CD4-positive, alpha-beta memory T cell (primary cell): ENCODE measurements at regions not wholly inside any gene's neighbourhood (a gene's known extent, or its start where the extent isn't known, plus 50 kb on each side); places are given as distances from the start of the nearest gene placed in this dataset.

Experiments
- CTCF ChIA-PET: fragments of 350-600 bp; sonication (Branson Sonifier 250); formaldehyde crosslinking; loops from one replicate; lab custom pipeline; 2021; ENCODE audit warnings: inconsistent platforms; ENCODE audit not compliant: partially characterized antibody; lab: Charles Lee
- POLR2A ChIA-PET: fragments of 350-600 bp; sonication (Branson Sonifier 250); formaldehyde crosslinking; loops from one replicate; lab custom pipeline; 2021; ENCODE audit not compliant: partially characterized antibody; lab: Charles Lee
- DNase-seq, 5 donors: peaks; one replicate each; pipeline versions ENCODE4 v3.0.0 to v3.0.0-alpha.2; 2020 to 2022; ENCODE audit warnings: mixed read lengths in 1 of 5
- H3K27ac ChIP-seq: one replicate; pipeline ENCODE4 v1.7.0; 2013; ENCODE audit warnings: low read depth, low read length
- H3K27me3 ChIP-seq: 2 replicates; pipeline ENCODE4 v1.7.0; 2013; ENCODE audit warnings: mild to moderate bottlenecking, low read length, moderate library complexity; ENCODE audit not compliant: insufficient read depth
- H3K36me3 ChIP-seq: 2 replicates; pipeline ENCODE4 v1.7.0; 2013; ENCODE audit warnings: mild to moderate bottlenecking, low read length, moderate library complexity; ENCODE audit not compliant: insufficient read depth
- H3K4me1 ChIP-seq: 2 replicates; pipeline ENCODE4 v1.7.0; 2013; ENCODE audit warnings: mild to moderate bottlenecking, low read length, moderate library complexity; ENCODE audit not compliant: insufficient read depth
- H3K4me3 ChIP-seq, 2 donors: one replicate each; pipeline ENCODE4 v1.7.0; 2013; ENCODE audit warnings: low read length in 2 of 2, mild to moderate bottlenecking in 1 of 2
- H3K9me3 ChIP-seq, 2 donors: one replicate each; pipeline ENCODE4 v1.7.0; 2013; ENCODE audit warnings: low read length in 2 of 2, control low read depth in 1 of 2; ENCODE audit not compliant: control insufficient read depth in 1 of 2
- H3K27ac Mint-ChIP-seq, 7 donors: one replicate each; pipeline ENCODE4 v1.8.0; 2020 to 2021; ENCODE audit warnings: mixed read lengths in 7 of 7, mild to moderate bottlenecking in 6 of 7, inconsistent platforms in 3 of 7, moderate library complexity in 3 of 7
- H3K27me3 Mint-ChIP-seq, 2 donors: one replicate each; pipeline ENCODE4 v1.8.0; 2020 to 2021; ENCODE audit warnings: mixed read lengths in 2 of 2
- H3K36me3 Mint-ChIP-seq, 2 donors: one replicate each; pipeline ENCODE4 v1.8.0; 2020 to 2021; ENCODE audit warnings: mixed read lengths in 2 of 2, inconsistent platforms in 1 of 2, mild to moderate bottlenecking in 1 of 2
- H3K4me1 Mint-ChIP-seq, 4 donors: one replicate each; pipeline ENCODE4 v1.8.0; 2020 to 2021; ENCODE audit warnings: mixed read lengths in 4 of 4, mild to moderate bottlenecking in 1 of 4
- H3K4me3 Mint-ChIP-seq, 8 donors: one replicate each; pipeline ENCODE4 v1.8.0; 2020 to 2021; ENCODE audit warnings: mixed read lengths in 8 of 8, mild to moderate bottlenecking in 7 of 8, moderate library complexity in 6 of 8, inconsistent platforms in 3 of 8
- H3K9me3 Mint-ChIP-seq, 8 donors: one replicate each; pipeline ENCODE4 v1.8.0; 2020 to 2021; ENCODE audit warnings: mixed read lengths in 8 of 8, mild to moderate bottlenecking in 5 of 8, inconsistent platforms in 3 of 8, moderate library complexity in 1 of 8
- intact Hi-C: fragments of 100-400 bp; cut with micrococcal nuclease; formaldehyde crosslinking; loops from one replicate; pipeline ENCODE4 v1.15.1; 2023

DNA sequence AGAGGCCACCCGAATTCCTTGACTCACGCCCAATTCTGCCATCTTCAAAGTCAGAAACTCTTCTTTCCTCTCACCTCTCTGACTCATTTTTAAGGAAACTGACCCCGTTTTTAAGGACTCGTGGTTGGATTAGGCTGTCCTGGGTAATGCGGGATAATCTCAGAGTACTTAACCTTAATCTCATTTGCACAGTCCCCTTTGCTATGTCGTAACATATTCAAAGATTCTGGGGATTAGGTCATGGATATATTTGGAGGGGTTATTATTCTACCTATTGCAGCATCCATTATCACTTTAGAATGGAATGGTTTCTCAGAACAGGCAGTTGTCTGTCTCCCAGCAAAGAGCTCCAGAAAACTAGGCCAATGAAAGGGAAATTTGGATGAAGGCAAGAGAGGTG, 80.8 kb upstream of the IL12B start:
- Mint-ChIP-seq H3K27ac (peak overlapping the region; percentile 25 to 95 (median 91)), H3K9me3 (no peaks in the 10 kb centered on the region), H3K36me3 (no peaks in the 10 kb centered on the region), H3K4me1 (peaks cover 40 to 62% (median 51%) of the 10 kb centered on the region in 4 donors), H3K27me3 (no peaks in the 10 kb centered on the region), H3K4me3 (peak overlapping the region in 4 of 8 donors; percentile 19 to 45 (median 30))
- H3K36me3 ChIP-seq = no peaks in the 10 kb centered on the region
- H3K4me1 ChIP-seq = peaks cover 56% of the 10 kb centered on the region
- intact Hi-C loops = loop anchor here (5.0 kb wide), 1 partner anchor 149 kb away; the partner anchor contains the start of gene UBLCP1
- POLR2A ChIA-PET = interaction anchor here (0.9 to 3.2 kb wide), 10 partner anchors 12 to 708 kb away, joined by 3 to 23 read pairs (median 4); partner anchors contain the start of genes PWWP2A and UBLCP1
- no peaks in the 10 kb centered on the region for H3K9me3 ChIP-seq
- CTCF ChIA-PET = interaction anchor here (1.1 to 3.5 kb wide), 5 partner anchors 66 to 105 kb away, joined by 4 to 30 read pairs (median 11); no protein-coding TSS in a partner anchor
- H3K27ac ChIP-seq = no peak overlapping the region
- no peaks in the 10 kb centered on the region for H3K27me3 ChIP-seq
- H3K4me3 ChIP-seq = no peak overlapping the region
- DNase-seq = no peak

DNA sequence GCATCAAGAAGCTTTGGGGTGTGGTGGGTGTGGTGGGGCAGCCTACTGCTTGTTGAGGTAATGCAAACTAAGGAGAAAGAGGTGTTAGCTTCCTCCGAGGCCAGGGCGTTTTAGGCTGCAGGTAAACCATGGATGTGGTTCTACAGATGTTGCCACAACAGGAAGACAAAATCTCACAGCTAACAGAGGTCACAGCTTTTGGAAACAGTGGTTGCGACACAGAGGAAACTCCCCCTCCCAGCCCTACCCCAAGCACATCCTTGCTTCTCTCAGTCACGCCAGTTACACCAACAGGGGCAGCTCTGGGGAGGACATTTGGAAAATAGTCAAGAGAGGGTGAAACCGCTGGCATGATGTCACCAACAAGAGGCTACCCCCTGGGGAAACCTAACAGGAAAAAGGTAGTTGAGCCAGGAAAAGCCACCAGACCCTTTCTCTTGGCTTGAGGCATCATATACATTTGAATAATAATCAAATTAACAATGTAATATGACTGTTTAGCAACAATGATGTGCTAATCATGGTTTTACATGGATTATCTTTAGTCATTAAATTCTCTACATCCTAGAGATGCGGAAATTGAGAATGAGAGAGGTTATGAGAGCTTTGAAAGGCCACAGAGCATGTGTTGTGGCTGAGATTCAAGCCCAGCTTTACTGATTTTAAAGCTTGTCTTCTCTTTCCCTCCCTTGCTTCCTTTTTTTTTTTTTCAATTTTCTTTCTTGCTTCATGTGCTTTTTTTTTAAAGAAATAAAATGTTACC, 82.2 kb upstream of the IL12B start:
- Mint-ChIP-seq H3K36me3 (no peaks in the 10 kb centered on the region), H3K27ac (peak overlapping the region; percentile 91 to 96 (median 94)), H3K4me3 (peak overlapping the region in 7 of 8 donors; percentile 40 to 81 (median 71)), H3K27me3 (no peaks in the 10 kb centered on the region), H3K4me1 (peaks cover 41 to 62% (median 51%) of the 10 kb centered on the region in 4 donors), H3K9me3 (no peaks in the 10 kb centered on the region)
- Histone ChIP-seq H3K36me3 (no peaks in the 10 kb centered on the region), H3K27ac (peak overlapping the region; percentile 14), H3K27me3 (no peaks in the 10 kb centered on the region), H3K4me1 (peaks cover 56% of the 10 kb centered on the region), H3K9me3 (no peaks in the 10 kb centered on the region), H3K4me3 (no peak overlapping the region)
- ChIA-PET POLR2A (interaction anchor here (0.6 to 3.2 kb wide), 23 partner anchors 10 to 706 kb away, joined by 3 to 24 read pairs (median 4); partner anchors contain the start of genes PWWP2A and UBLCP1), CTCF (interaction anchor here (0.7 to 3.5 kb wide), 15 partner anchors 9 to 1669 kb away, joined by 3 to 30 read pairs (median 5); partner anchors contain the start of gene LSM11)
- intact Hi-C loops = loop anchor here (1.0 to 5.0 kb wide), 5 partner anchors 56 to 597 kb away; partner anchors contain the start of genes IL12B, TTC1 and UBLCP1
- peak; percentile 83 to 93 (median 86) for DNase-seq

DNA sequence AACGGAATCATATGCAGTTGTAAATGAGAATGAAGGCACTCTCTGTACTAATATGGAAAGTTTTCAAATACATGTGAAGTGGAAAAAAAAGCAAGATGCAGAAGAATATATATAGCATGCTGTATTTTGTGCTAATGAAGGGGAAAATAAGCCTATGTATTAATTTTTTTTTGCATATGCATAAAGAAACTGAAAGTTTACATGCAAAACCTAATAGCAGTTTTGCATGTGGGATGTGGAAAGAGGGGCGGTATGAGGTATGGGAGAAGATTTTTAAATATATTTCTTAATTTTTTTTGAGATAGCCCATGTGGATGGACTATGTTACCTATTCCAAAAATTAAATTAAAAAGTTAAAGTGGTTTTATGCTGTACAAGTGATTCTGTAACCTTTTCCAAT, 83.7 kb upstream of the IL12B start:
- H3K9me3 ChIP-seq = no peaks in the 10 kb centered on the region
- no peaks in the 10 kb centered on the region for H3K27me3 ChIP-seq
- Mint-ChIP-seq H3K9me3 (no peaks in the 10 kb centered on the region), H3K27me3 (no peaks in the 10 kb centered on the region), H3K27ac (peak overlapping the region in 2 of 7 donors; percentile 25 to 72), H3K4me3 (no peak overlapping the region), H3K36me3 (no peaks in the 10 kb centered on the region), H3K4me1 (peaks cover 40 to 57% (median 46%) of the 10 kb centered on the region in 4 donors)
- ChIA-PET CTCF (interaction anchor here (1.2 kb wide), 1 partner anchor 10 kb away, joined by 3 read pairs; no protein-coding TSS in a partner anchor), POLR2A (interaction anchor here (1.0 kb wide), 1 partner anchor 73 kb away, joined by 3 read pairs; no protein-coding TSS in a partner anchor)
- intact Hi-C loops = loop anchor here (5.0 kb wide), 1 partner anchor 152 kb away; the partner anchor contains the start of gene UBLCP1
- DNase-seq = no peak
- no peak overlapping the region for H3K4me3 ChIP-seq
- H3K27ac ChIP-seq = no peak overlapping the region
- no peaks in the 10 kb centered on the region for H3K36me3 ChIP-seq
- H3K4me1 ChIP-seq = peaks cover 52% of the 10 kb centered on the region

DNA sequence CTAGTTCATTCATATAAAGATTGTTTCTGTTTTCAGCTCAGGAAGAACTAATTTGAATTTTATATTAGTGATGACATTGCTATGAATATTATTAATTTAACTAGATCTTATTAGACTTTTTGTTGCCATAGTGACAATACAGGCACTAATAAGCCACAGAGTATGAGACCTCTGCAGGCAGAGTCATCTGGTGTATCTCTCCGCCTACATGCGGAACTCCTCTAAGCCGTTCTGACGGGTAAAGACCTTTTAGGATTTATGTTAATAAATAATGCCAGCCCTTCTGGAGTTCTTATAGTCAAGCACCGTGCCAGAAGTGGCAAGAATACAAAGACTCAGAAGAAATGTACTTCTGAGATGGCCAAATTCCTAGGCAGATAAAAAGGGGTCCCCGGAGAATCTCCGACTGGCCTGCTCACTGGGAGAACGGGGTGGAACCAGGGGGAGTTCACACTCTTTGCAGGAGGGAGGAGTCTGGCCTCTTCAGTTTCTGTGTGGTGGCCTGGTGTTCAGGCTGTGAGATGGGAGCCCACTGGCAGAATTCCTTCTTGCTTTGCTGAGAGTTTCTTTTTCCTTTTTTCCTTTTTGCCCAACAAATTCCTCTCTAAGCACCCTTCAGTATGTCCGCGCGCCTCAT, 85.1 kb upstream of the IL12B start:
- Mint-ChIP-seq H3K27ac (peak overlapping the region in 4 of 7 donors; percentile 20 to 75 (median 41)), H3K4me1 (peaks cover 35 to 43% (median 38%) of the 10 kb centered on the region in 4 donors), H3K36me3 (no peaks in the 10 kb centered on the region), H3K9me3 (no peaks in the 10 kb centered on the region), H3K4me3 (no peak overlapping the region), H3K27me3 (no peaks in the 10 kb centered on the region)
- ChIA-PET CTCF (interaction anchor here (1.2 kb wide), 1 partner anchor 9 kb away, joined by 3 read pairs; no protein-coding TSS in a partner anchor), POLR2A (interaction anchor here (1.0 kb wide), 1 partner anchor 74 kb away, joined by 3 read pairs; no protein-coding TSS in a partner anchor)
- intact Hi-C loops = no loop called here
- Histone ChIP-seq H3K27me3 (no peaks in the 10 kb centered on the region), H3K27ac (no peak overlapping the region), H3K4me3 (no peak overlapping the region), H3K9me3 (no peaks in the 10 kb centered on the region), H3K4me1 (peaks cover 38% of the 10 kb centered on the region), H3K36me3 (no peaks in the 10 kb centered on the region)
- no peak for DNase-seq

DNA sequence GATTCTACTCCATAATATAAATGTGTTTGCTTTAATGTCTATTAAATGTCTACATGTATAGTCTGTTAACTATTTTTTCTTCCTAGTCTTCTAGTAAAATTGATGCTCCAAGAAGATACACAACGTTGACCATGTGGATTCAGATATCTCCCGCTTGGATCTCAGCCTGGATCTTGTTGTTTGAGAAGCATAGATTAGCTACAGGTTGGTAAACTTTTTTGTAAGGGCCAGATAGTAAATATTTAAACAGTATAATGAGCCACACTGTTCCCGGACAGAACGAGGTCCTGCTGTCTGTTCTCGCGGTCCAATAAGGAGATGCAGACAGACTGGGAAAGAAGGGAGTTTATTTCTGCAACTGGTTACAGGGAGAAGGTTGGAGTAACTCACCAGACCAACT, 86.2 kb upstream of the IL12B start:
- Histone ChIP-seq H3K4me1 (peaks cover 28% of the 10 kb centered on the region), H3K9me3 (no peaks in the 10 kb centered on the region), H3K27me3 (no peaks in the 10 kb centered on the region), H3K4me3 (no peak overlapping the region), H3K27ac (no peak overlapping the region), H3K36me3 (no peaks in the 10 kb centered on the region)
- Mint-ChIP-seq H3K4me3 (no peak overlapping the region), H3K27me3 (no peaks in the 10 kb centered on the region), H3K9me3 (no peaks in the 10 kb centered on the region), H3K36me3 (no peaks in the 10 kb centered on the region), H3K27ac (no peak overlapping the region), H3K4me1 (peaks cover 25 to 33% (median 30%) of the 10 kb centered on the region in 4 donors)
- no peak for DNase-seq
- intact Hi-C loops = no loop called here
- CTCF ChIA-PET = no interaction called here
- POLR2A ChIA-PET = no interaction called here

DNA sequence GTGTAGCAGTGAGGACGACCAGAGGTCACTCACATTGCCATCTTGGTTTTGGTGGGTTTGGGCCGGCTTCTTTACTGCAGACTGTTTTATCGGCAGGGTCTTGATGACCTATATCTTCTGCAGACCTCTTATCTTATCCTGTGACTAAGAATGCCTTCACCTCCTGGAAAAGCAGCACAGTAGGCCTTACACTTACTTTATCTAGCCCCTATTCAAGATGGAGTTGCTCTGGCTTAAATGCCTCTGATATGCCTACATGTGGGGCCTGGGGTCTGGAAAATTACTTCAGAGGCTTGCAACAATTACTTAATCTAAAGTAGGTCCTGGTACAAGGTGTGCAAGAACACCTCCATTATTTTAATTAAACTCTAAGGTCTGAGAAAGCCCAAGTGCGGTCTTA, 86.9 kb upstream of the IL12B start:
- peaks cover 18 to 25% (median 23%) of the 10 kb centered on the region in 4 donors for H3K4me1 Mint-ChIP-seq
- CTCF ChIA-PET = no interaction called here
- DNase-seq = no peak
- Histone ChIP-seq H3K36me3 (no peaks in the 10 kb centered on the region), H3K27ac (no peak overlapping the region), H3K4me1 (peaks cover 20% of the 10 kb centered on the region), H3K9me3 (no peaks in the 10 kb centered on the region), H3K27me3 (no peaks in the 10 kb centered on the region), H3K4me3 (no peak overlapping the region)
- no peaks in the 10 kb centered on the region for H3K27me3 Mint-ChIP-seq
- POLR2A ChIA-PET = no interaction called here
- no peaks in the 10 kb centered on the region for H3K36me3 Mint-ChIP-seq
- H3K9me3 Mint-ChIP-seq = no peaks in the 10 kb centered on the region
- intact Hi-C loops = no loop called here
- no peak overlapping the region for H3K4me3 Mint-ChIP-seq
- H3K27ac Mint-ChIP-seq = no peak overlapping the region

DNA sequence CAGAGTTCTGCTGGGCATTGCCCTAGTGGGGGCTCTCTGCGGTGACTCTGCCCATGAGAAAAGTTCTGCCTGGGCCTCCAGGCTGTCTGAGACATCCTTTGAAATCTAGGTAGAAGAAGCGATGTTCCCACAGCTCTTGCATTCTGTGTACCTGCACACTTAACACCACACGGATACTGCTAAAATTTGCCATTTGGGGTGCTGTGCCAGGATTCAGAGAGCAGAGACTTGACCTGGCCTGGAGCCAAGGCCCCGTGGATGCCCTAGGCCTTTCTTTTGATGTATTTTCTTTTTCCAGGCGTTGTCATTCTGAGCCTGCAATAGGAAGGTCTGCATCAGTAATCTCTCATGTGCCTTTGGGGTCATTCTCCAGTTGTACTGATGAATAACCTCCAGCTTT, 89.3 kb upstream of the IL12B start:
- ChIA-PET CTCF (no interaction called here), POLR2A (no interaction called here)
- Mint-ChIP-seq H3K36me3 (no peaks in the 10 kb centered on the region), H3K4me1 (peaks cover 2 to 10% (median 5%) of the 10 kb centered on the region in 4 donors), H3K9me3 (peaks cover 0 to 1% (median 0%) of the 10 kb centered on the region in 8 donors), H3K4me3 (no peak overlapping the region), H3K27ac (no peak overlapping the region), H3K27me3 (no peaks in the 10 kb centered on the region)
- H3K9me3 ChIP-seq = no peaks in the 10 kb centered on the region
- no peak for DNase-seq
- no peak overlapping the region for H3K27ac ChIP-seq
- intact Hi-C loops = no loop called here
- no peaks in the 10 kb centered on the region for H3K4me1 ChIP-seq
- H3K4me3 ChIP-seq = no peak overlapping the region
- no peaks in the 10 kb centered on the region for H3K27me3 ChIP-seq
- no peaks in the 10 kb centered on the region for H3K36me3 ChIP-seq
